ENCODE measurements at regions not wholly inside any gene's neighbourhood (a gene's known extent, or its start where the extent isn't known, plus 50 kb on each side); places are given as distances from the start of the nearest gene placed in this dataset.
"Not testable (repeated sequence)": the region's sequence is repeated elsewhere in the genome, so short reads cannot be mapped to it uniquely, and the experiment has no call there.

DNA sequence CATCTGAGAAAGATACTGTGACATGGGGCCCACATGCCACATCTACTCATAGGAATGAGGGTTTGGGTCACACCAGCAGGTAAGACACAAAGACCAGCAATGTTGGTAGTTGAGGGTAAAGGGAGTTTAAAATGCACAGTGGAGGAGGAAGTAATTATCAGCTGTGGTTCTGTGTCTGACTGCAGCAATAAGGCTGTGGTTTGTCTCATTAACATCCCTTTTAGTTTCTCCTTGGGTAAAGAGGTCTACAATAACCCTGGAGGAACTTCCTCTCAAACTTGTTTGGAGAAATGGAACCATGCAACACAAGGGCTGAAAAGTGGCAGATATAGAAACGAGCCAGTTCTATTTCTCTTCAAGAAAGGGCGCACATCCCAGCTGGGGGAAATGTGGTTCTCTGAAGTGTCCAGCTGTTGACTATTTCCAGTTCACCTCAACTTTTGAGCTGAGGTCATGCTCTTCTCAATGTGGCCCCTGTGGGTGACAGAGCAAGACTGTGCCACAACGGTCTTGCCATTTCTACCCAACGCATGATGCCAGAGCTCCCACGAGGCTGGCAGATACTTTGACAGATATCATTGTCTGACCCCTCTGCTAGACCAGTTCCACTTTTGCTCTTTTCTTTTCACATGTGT, 234.3 kb downstream of the SQOR start:
- no peak for DNase-seq

DNA sequence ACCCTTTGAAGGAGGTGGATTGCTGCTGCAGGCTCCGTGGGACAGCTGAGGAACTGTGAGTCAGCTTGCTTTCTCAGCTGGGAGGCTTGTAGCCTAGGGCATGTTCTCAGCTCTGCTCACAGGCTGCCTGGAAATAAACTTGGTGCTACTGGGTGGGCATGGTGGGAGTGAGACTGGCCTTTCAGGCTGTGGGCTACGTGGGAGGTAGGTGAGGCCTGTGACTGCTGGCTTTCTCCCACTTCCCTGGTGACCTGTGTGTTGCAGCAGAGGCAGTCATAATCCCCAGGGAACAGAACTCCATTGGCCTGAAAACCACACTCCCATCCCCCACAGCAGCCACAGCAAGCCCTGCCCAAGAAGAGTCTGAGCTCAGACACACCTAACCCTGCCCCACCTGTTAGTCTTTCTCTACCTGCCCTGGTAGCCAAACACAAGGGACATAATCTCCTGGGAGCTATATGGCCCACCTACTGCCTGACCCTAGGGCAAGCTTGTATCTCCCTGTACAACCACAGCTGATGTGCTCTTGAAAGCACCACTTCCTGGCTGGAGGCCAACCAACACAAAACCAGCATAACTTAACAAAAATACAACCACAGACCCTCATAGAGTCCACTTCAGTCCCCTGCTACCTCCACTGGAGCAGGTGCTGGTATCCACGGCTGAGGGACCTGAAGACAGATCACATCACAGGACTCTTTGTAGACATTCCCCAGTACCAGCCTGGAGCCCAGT, 236.5 kb downstream of the SQOR start:
- DNase-seq: no peak

DNA sequence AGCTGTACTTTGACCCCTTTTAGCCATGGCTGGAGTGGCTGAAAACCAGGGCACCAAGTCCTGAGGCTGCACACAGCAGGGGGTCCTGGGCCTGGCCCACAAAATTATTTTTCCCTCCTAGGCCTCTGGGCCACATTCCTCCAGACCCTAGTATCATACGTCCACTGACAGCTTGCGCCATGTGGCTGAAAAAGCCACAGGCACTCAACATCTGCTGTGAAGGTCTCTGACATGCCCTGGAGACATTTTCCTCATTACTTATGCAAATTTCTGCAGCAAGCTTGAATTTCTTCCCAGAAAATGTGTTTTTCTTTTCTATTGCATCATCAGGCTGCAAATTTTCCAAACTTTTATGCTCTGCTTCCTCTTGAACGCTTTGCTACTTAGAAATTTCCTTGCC, 239.0 kb downstream of the SQOR start:
- no peak for DNase-seq

DNA sequence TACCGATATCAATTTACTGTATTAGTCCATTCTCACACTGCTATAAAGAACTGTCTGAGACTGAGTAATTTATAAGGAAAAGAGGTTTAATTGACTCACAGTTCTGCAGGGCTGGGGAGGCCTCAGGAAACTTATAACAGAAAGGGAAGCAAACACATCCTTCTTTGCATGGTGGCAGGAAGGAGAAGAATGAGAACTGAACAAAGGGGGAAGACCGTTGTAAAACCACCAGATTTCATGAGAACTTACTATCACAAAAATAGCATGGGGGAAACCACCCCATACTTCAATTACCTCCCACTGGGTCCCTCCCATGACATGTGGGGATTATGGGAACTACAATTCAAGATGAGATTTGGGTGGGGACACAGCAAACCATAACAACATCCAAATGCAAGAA, 239.7 kb downstream of the SQOR start:
- not testable (repeated sequence) for DNase-seq

DNA sequence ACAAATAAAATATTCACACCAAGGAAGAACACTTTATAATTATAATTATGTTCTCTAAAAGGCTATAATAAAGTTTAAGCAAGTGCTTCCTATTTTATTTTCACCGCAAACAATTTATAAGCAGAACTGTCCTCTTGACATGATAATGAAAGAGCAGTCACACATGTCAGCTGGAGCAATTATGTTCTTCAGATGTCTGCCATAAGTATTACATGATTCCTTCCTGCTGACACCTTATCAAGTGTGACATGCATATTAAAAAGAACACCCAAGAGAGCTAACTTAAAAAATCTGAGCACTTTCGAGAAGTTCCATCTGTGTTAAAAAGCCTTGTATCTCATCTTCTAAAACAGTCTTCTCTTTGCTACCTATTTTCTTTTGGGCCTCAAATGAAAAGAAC, 249.5 kb downstream of the SQOR start:
- DNase-seq: no peak

DNA sequence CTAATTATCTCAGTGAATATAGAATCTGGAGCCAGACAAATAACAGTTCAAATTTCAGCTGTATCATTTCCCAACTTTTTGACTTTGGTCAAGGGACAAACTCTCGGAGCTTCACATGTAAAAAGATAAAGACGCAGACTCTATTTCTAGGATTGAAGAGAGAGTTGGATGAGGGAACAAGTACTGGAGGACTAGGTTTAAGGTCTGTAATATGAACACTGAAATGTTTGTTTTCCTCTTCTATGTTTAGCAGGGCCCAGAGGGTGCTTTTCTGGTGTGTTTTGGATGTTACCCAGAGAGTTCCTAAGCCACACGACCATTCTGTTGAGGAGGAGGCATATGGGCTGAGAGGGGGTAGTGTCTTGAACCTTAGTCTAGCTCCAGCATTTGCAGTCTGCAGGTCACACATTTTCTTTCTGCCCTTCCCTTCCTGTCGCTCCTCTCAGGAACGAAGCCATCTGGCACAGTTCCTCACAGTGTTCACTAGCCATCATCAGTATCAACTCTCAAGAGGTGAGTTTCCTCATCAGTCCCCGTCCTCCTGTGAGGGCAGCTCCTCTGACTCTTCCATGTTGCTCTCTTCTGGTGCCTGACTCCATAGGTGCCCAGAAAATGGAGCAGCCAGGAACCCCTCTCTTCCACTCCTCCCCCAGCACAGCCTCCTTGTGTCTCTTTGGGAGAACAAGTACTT, 250.1 kb downstream of the SQOR start:
- DNase-seq: no peak

DNA sequence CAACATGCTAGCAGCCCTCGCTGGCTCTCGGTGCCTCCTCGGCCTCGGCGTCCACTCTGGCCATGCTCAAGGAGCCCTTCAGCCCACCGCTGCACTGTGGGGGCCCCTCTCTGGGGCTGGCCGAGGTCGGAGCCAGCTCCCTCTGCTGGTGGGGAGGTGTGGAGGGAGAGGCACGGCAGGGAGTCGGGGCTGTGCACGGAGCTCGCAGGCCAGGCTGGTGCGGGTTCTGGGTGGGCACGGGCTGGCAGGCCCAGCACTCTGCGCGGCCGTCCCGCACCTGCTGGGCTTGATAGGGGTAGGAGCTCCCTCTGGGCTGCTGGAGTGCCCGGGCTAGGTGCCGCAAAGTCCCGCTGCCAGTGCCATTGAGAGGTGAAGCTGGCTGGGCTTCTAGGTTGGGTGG, 251.0 kb downstream of the SQOR start:
- no peak for DNase-seq

DNA sequence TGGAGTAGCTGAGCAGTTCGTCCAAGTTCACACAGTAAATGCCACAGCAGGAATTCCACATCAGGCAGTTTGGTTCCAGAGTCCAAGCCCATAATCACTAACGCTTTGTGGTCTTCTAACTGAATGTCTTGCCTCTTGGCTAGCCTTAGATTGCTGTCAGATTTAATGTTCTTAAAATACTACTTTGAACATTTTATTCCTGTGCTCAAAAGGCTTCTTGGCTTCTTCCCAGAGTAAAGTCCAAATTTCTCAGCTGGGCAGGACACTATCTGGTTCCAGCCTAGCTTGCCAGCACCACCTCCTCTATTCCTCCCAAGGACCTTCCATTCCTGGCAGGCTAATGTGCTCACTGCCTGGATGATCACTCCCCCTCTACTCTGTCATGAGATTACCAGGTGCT, 256.9 kb downstream of the SQOR start:
- DNase-seq: no peak

DNA sequence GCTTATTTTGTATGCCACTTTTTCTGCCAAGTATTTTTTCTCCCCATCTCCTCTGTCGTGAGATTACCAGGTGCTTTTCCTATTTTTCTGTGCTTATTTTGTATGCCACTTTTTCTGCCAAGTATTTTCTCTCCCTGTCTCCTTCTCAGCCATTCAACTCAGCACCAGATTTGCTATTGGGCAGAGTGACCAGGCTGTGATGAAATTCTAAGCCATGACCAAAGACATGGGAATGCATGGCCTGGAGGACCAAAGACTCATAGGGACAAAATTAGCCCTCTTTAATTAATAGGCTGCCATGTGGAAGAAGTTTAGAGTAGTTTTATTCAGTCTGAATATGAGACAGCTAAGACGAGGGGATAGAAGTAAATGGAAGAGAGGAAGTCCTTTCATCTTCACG, 257.4 kb downstream of the SQOR start:
- DNase-seq: no peak

DNA sequence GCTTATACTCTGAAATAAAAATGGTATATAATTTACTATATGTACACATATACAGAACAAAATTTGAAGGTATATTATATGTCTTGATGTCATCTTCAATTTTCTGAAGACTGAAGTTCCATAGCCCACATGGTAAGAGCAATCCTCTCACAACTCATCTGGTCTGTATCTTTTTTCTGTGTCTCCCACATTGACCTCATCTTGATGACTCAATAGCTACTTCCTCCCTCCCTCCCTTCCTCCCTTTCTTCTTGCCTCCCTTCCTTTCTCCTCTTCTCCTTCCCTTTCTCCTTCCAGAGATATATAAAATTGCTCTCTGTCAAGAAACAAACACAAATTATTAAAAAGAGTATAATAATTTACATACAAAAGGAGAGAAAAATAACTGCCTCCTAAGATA, 268.5 kb downstream of the SQOR start:
- no peak for DNase-seq

DNA sequence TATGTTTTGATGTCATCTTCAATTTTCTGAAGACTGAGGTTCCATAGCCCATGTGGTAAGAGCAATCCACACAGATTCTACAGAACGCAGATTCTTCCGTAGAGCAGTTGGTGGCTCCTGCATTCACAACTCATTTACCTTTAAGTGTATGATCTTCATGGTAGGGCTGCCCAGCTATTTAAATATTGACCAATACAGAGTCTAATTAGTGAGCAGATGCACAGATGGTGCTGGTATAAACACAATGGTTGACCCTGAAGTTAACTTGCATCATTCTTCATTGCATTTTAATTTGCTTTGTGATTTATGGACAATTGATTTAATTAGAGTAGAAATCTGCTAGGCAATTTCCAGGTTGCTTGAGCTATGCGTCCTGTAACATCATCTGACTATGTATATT, 269.2 kb downstream of the SQOR start:
- DNase-seq: no peak

DNA sequence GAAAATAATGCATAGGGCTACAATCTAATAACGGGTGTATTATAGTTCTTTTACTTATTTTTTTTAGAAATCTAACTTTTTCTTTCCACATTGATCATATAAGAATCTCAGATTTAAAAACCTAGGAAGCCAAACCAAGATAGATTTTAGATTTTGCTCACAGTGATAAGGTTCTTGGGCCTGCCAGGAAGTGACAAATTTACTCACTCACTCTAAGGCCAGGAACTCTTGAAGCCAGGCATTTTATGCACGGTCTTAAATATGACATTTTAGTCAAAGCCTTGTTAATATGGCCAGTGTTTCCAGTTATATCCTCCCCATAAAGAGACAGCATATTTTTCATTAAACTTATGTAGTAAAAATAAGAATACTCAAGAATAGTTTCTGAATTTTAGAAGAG, 271.4 kb downstream of the SQOR start:
- DNase-seq: no peak

DNA sequence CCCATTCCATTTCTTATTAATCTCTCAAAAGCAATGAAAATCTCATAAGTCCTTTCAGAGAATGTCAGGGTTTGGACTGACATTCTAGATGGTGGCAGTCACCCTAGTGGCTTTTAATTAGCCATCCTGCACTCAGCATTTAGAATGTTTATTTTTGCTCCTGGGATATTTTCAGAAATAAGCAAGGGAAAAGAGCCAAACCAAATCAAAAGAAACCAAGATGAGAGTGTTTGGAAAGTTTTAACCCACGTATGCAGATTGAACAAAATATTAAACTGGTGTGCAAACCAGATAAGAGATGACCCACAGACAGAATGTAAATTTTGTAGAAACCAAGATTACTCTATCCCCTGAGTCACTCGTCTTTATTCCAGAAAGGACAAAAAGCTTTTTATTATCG, 275.8 kb downstream of the SQOR start:
- DNase-seq: no peak

DNA sequence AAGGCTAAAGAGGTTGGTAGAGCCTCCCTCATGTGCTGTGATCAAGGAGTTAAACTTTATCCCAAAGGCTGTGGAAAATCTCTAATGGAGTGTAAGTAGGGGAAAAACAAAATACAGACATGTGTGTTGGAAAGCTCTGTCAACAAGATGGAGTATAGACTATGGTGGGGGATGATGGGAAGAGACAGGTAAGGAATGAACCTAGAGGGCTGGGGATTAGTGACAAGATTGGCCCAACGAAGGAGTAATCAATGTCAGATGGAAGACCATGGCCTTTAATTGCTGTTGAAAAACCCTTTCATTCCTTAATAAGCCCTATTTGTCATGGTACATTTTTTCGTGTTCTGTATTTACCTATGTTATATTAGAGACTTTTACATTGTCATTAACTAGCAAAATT, 278.6 kb downstream of the SQOR start:
- DNase-seq: no peak

DNA sequence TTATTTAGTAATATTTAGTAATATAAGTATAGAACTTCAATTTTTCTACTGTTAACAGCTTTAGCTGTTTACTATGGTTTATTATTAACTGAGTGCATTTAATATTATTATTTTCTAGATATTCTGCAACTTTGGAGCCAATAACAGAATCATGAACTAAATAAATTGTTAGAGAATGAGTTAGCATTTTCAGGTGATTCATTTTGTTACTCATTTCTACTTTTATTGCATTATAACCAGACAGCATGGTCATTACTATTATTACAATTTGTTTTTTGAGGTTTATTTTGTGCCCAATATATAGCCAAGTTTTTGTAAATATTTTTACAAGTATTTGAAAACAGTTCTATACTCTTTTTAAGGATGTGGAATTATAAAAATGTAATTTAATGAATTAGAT, 279.6 kb downstream of the SQOR start:
- DNase-seq: no peak

DNA sequence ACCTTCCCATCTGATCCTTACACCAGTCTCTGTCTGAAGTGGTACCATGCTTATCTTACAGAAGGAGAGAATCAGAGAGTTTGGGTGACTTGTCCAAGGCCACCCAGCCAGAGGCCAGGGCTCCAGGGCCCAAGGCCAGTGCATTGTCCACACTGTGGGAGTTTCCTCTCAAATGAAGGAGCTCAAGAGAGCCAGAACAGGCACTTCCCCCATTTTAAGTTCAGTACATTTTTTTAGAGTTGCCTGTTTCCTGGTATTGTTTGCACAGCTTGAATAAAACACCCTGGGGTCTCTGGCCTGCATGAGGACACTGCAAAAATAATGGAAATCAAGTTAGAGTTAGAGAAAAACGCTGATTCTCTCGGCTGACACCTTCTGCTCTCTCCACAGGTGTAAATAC, 284.0 kb downstream of the SQOR start:
- DNase-seq: no peak

DNA sequence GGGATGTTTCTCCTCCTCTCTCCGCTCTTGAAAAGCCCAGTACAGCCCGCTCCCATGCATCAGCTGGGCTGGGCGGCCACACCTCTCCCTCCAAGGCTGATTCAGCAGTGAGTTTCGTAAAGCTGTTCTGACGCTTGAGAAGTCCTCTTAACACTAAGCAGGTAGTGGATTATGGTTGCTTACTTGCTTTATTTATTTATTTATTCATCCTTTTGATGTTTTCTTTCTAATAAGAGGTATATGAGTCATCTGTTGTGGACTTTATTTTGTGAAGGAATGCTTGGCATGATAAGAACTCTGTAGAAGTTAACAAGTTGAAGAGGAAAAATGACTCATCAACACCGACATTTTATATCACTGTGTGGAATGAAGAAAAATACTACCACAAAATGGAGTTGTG, 285.0 kb downstream of the SQOR start:
- no peak for DNase-seq

DNA sequence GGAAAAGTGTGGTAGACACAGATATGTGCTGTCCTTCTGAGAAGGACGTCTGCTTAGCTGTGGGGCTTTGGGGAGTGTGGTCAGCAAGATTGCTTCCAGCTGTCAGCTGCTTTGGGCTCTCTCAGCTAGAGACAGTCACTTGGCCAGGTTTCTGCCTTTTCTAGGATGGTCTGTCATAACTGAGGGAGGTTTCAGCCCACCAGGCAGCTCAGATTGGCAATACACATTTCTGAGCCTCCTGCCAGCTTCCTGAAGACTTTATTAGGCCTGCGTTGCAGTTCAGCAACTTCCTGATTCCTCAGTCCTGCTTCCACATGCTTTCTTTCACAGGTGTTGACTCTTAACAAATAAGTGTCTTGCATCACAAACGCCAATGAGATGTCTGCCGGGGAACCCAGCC, 286.5 kb downstream of the SQOR start:
- DNase-seq: no peak

DNA sequence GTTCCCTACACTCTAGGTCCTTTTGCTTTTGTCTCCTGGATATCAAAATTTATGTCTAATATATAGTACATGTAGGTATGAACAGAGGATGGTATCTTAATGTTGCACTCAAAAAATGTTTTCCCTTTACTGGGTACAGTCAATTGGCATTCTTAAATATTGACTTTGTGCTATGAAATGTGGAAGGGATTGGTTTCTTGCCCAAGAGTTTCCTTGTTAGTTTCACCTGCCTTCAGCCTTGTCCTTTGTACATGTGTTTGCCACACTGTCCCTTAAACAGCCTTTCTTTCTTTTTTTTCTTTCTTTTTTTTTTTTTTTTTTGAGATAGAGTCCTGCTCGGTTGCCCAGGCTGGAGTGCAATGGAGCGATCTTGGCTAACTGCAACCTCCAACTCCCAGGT, 287.1 kb downstream of the SQOR start:
- no peak for DNase-seq

DNA sequence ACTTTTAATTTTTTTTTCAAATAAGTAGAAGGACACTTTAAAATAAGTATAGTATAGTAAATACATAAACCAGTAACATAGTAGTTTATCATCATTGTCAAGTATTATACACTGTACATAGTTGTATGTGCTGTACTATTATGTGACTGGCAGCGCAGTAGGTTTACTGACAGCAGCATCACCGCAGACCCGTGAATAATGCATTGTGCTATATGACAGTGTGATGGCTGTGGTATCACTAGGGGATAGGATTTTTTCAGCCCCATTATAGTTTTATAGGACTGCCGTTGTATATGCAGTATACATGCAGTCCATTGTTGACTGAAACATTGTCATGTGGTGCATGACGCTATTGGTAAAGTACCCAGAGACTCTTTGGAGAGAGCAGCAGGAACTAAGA, 306.5 kb downstream of the SQOR start:
- no peak for DNase-seq

DNA sequence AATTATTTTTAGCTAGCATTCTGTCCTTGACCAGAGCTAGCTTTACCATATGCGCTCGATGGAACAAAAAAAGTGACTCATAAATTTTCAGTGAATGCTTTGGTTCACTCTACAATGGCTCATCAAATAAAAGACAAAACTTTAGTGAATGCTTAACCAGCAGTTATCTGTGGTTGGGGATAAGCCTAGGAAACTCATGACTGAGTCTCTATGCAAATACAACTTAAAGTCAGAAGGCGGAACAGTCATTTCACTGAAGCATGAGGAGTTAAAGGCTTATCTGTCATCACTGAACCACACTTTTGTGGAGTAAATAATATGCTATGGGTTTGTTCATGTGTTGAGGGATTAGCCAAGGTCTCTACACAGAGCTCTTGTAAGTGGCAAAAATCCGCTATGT, 308.4 kb downstream of the SQOR start:
- DNase-seq: no peak

DNA sequence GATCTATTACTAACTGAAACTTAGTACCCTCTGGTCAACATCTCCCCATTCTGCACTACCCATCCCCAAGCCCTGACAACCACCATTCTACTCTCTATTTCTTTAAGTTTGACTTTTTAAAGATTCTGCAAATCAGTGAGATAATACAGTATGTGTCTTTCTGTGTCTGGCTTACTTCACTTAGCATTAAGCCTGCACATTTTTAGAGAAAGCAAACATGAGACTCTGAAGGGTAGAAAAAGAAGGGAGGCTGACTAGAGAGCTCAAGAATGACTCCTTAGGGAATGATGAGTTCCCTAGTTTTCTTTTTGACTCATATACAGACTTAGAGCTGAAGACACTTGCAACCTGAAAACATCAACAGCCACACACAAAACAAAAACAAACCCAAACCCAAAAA, 311.3 kb downstream of the SQOR start:
- DNase-seq: no peak

DNA sequence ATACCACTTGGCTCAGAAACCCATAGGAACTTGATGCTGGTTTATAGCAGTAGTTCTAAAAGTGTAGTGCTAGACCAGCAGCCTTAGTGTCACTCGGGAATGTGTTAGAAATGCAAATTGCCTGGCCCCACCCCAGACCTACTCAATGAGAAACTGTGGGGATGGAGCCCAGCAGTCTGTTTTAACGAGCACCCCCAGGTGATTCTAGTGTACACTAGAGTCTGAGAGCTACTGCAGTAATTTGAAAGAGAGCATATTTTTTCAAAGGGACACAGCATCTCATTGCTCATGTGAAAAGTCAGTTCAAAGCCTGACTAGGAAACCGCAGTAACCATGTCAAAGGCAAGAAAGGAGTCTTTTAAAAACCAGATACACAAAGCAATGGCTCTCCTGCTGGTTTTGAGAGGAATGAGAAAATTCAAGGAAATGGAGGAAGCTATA, 313.4 kb downstream of the SQOR start:
- DNase-seq: no peak

DNA sequence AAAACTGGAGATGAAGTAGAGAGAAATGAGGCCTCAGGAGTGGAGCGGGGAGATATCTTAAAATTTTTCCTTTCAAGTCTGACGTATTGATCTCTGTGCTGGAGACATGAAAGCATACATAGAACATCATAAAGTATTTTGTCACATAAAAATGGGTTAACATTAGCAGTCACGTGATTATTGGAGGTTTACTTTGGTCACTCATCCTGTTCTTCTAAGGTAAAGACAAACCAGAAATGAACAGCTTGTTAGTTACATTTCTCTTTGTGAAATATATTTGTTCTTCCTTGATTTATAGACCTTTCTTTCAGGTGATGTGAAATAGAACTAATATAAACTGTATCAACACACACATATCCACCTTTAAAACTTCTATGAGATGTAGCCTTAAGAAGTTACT, 324.1 kb downstream of the SQOR start:
- DNase-seq: no peak

DNA sequence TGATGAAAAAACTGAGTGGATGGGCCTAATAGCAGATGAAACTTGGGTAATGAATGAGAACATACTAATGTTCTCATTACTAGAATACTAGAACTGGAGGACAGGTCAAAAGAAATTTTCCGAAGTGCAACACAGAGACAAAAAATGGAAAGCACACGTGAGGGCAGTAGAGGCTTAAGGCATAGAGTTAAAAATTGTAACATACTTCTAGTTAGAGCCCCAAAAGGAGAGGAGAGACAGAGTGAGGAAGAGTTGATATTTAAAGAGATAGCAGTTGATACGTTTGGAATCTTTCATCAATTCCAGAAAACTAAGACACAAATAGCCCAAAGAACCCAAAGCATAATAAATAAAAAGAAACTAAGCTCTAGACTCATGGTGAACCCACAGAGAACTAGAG, 327.9 kb downstream of the SQOR start:
- DNase-seq: no peak

Measured in inflammatory macrophage treated with lipopolysaccharide for 4 hours (primary cell).